Transverse colon (tissue), 4 donors: ENCODE measurements at regions not wholly inside any gene's neighbourhood (a gene's known extent, or its start where the extent isn't known, plus 50 kb on each side); places are given as distances from the start of the nearest gene placed in this dataset.

Experiments
- EP300 ChIP-seq: sonication (generic); formaldehyde crosslinking; IDR thresholded peaks from one replicate; pipeline ENCODE4 v1.6.1; 2017; ENCODE audit warnings: antibody characterized with exemption, low read depth
- POLR2A ChIP-seq: fragments of 450-650 bp; IDR thresholded peaks from one replicate; pipeline ENCODE4 v1.6.1; 2016; ENCODE audit warnings: antibody characterized with exemption, mild to moderate bottlenecking, moderate library complexity
- POLR2AphosphoS5 ChIP-seq, 3 donors: sonication (generic); formaldehyde crosslinking; IDR thresholded peaks; one replicate each; pipeline ENCODE4 v1.6.1; 2016; ENCODE audit warnings: antibody characterized with exemption in 3 of 3
- TF ChIP-seq, protein P1 (sequence below), 5 experiments: fragments of 200-600 bp in 3 of 5; fragments of 450-650 bp in 2 of 5; sonication (generic) in 3 of 5; IDR thresholded peaks; 1 replicate in 2 of 5; 2 replicates in 3 of 5; pipeline ENCODE4 v1.5.1; 2016 to 2017; ENCODE audit warnings: antibody characterized with exemption in 5 of 5, inconsistent platforms in 3 of 5, mild to moderate bottlenecking in 2 of 5, moderate library complexity in 1 of 5

DNA sequence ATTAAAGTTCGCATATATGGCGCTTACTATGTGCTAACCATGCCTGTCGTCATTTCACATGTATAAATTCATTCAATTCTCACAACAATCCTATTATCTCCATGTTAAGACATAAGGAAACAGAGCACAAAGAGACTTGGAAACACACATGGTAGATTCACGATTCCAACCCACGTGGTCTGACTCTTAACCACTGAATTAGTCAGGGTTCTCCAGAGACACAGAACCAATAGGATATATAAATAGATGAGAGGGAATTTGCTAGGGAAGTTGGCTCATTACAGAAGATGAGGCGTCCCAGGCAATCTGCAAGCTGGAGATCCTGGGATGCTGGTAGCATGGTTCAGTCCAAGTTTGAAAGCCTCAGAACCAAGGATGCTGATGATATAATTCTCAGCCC lies 765.3 kb downstream of the TBL1XR1 start:
- TF ChIP-seq POLR2A, result no peak
- TF ChIP-seq POLR2AphosphoS5 (IDR thresholded peaks at IDR 0.05), result no peak
- TF ChIP-seq, protein P1, sequence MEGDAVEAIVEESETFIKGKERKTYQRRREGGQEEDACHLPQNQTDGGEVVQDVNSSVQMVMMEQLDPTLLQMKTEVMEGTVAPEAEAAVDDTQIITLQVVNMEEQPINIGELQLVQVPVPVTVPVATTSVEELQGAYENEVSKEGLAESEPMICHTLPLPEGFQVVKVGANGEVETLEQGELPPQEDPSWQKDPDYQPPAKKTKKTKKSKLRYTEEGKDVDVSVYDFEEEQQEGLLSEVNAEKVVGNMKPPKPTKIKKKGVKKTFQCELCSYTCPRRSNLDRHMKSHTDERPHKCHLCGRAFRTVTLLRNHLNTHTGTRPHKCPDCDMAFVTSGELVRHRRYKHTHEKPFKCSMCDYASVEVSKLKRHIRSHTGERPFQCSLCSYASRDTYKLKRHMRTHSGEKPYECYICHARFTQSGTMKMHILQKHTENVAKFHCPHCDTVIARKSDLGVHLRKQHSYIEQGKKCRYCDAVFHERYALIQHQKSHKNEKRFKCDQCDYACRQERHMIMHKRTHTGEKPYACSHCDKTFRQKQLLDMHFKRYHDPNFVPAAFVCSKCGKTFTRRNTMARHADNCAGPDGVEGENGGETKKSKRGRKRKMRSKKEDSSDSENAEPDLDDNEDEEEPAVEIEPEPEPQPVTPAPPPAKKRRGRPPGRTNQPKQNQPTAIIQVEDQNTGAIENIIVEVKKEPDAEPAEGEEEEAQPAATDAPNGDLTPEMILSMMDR (IDR thresholded peaks at IDR 0.05), result no peak
- TF ChIP-seq EP300, result no peak
